Panc1 (cell line): ENCODE measurements at regions not wholly inside any gene's neighbourhood (a gene's known extent, or its start where the extent isn't known, plus 50 kb on each side); places are given as distances from the start of the nearest gene placed in this dataset.

ENCODE experiments used
- POLR2AphosphoS5 ChIP-seq: IDR thresholded peaks from 2 replicates; pipeline ENCODE4 v1.6.1; 2012; ENCODE audit warnings: mild to moderate bottlenecking, low read depth, low read length, moderate library complexity
- SIN3A ChIP-seq: IDR thresholded peaks from 2 replicates; pipeline ENCODE4 v1.6.1; 2012; ENCODE audit warnings: low read depth, mild to moderate bottlenecking, low read length, moderate library complexity, borderline replicate concordance; ENCODE audit not compliant: insufficient read depth
- TCF7L2 ChIP-seq: IDR thresholded peaks from 2 replicates; pipeline ENCODE4 v1.6.1; 2011; ENCODE audit warnings: mild to moderate bottlenecking, low read depth, low read length, inconsistent platforms
- TF ChIP-seq, protein P1 (sequence below): fragments of 450-650 bp; IDR thresholded peaks from 2 replicates; pipeline ENCODE4 v1.5.1; 2017; ENCODE audit warnings: mild to moderate bottlenecking
- TF ChIP-seq, protein P2 (sequence below), 2 experiments: IDR thresholded peaks; 2 replicates each; pipeline ENCODE4 v1.6.1; 2011 to 2012; ENCODE audit warnings: low read depth in 2 of 2, control low read depth in 1 of 2, low read length in 1 of 2, mild to moderate bottlenecking in 1 of 2, moderate library complexity in 1 of 2; ENCODE audit not compliant: insufficient read depth in 1 of 2

DNA sequence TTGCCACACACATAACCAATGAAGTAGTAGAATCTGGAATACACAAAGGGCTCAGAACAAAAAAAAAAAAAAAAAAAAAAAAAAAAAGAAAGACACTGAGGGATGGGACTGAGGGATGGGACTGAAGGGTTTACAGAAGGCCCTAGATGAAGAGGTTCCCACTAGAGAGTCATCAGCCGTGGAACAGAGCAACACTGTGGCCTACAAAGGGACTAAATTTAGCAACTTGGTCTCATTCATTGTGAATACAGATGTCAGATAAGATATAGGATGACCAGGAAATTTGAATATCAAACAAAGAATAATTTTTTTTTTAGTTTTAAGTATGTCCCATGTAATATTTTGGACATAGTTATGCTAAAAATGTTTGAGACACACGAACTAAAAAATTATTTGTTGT lies 62.1 kb downstream of the GLUL start:
- TF ChIP-seq POLR2AphosphoS5 (no peak), SIN3A (no peak), TCF7L2 (no peak)
- TF ChIP-seq, protein P1, sequence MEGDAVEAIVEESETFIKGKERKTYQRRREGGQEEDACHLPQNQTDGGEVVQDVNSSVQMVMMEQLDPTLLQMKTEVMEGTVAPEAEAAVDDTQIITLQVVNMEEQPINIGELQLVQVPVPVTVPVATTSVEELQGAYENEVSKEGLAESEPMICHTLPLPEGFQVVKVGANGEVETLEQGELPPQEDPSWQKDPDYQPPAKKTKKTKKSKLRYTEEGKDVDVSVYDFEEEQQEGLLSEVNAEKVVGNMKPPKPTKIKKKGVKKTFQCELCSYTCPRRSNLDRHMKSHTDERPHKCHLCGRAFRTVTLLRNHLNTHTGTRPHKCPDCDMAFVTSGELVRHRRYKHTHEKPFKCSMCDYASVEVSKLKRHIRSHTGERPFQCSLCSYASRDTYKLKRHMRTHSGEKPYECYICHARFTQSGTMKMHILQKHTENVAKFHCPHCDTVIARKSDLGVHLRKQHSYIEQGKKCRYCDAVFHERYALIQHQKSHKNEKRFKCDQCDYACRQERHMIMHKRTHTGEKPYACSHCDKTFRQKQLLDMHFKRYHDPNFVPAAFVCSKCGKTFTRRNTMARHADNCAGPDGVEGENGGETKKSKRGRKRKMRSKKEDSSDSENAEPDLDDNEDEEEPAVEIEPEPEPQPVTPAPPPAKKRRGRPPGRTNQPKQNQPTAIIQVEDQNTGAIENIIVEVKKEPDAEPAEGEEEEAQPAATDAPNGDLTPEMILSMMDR, result no peak
- TF ChIP-seq, protein P2, sequence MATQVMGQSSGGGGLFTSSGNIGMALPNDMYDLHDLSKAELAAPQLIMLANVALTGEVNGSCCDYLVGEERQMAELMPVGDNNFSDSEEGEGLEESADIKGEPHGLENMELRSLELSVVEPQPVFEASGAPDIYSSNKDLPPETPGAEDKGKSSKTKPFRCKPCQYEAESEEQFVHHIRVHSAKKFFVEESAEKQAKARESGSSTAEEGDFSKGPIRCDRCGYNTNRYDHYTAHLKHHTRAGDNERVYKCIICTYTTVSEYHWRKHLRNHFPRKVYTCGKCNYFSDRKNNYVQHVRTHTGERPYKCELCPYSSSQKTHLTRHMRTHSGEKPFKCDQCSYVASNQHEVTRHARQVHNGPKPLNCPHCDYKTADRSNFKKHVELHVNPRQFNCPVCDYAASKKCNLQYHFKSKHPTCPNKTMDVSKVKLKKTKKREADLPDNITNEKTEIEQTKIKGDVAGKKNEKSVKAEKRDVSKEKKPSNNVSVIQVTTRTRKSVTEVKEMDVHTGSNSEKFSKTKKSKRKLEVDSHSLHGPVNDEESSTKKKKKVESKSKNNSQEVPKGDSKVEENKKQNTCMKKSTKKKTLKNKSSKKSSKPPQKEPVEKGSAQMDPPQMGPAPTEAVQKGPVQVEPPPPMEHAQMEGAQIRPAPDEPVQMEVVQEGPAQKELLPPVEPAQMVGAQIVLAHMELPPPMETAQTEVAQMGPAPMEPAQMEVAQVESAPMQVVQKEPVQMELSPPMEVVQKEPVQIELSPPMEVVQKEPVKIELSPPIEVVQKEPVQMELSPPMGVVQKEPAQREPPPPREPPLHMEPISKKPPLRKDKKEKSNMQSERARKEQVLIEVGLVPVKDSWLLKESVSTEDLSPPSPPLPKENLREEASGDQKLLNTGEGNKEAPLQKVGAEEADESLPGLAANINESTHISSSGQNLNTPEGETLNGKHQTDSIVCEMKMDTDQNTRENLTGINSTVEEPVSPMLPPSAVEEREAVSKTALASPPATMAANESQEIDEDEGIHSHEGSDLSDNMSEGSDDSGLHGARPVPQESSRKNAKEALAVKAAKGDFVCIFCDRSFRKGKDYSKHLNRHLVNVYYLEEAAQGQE (IDR thresholded peaks at IDR 0.05; ENCODE audit: insufficient read depth in 1 of 2, low read depth in 2 of 2, low read length in 1 of 2), result no peak
